Embryonic facial prominence (tissue), 1 donor: ENCODE measurements at regions not wholly inside any gene's neighbourhood (a gene's known extent, or its start where the extent isn't known, plus 50 kb on each side); places are given as distances from the start of the nearest gene placed in this dataset.

ENCODE experiments used
- DNase-seq: peaks from one replicate; pipeline ENCODE4 v3.0.0-alpha.2; 2016; ENCODE audit errors: extremely low spot score

DNA sequence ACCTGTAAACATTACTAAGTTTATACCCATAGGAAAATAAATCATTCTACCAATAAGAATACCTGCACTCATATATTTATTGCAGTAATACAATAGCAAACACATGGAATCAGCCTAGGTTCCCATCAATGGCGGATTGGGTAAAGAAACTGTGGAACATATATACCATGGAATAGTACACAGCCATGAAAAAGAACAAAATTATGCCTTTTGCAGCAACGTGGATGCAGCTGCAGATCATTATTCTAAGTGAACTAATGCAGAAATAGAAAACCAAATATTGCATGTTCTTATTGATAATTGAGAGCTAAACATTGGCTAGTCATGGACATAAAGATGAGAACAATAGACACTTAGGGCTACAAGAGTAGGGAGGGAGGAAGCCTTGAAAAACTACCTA is 667.4 kb upstream of the WWC1 start:
- no peak for DNase-seq

DNA sequence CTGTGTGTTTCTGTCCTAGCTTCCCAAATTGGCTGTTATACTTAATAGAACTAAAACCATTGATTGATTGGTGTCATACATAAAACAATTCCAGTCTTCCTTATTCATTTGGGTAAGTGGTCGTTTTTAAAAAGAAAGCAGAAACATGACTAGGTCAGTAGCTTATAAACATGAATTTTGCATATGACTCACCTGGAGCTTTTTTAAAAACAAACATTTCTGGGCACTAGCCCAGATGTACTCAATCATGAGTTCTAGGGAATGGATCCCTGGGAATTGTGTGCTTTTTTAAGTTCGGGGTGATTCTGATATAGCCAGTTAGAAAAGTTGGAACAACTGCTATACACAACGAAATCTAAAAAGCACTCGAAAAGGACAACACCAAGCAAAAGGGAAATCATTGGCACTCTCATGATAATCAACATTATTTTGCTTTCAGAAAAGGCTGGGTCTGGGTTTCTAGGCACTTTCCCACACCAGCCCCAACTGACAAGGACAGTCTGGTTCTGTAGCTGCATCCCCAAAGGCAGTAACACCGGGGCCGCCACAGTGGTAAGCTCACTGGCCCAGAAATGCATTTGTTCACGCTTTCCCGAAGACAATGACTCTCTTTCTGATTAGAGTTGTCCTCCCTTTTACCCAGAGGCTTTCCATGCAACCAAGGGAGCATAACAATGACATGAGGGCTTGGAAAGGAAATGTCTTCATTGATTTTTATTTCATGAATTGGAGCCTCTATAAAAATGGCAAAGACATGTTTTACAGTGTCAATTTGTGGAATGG is 664.9 kb upstream of the WWC1 start:
- no peak for DNase-seq

- no peak for DNase-seq
Measured at GRCh38 chr5:167629634-167630033, 661.8 kb upstream of the WWC1 start.

- no peak for DNase-seq
Measured at GRCh38 chr5:167631191-167631590, 660.3 kb upstream of the WWC1 start.

DNA sequence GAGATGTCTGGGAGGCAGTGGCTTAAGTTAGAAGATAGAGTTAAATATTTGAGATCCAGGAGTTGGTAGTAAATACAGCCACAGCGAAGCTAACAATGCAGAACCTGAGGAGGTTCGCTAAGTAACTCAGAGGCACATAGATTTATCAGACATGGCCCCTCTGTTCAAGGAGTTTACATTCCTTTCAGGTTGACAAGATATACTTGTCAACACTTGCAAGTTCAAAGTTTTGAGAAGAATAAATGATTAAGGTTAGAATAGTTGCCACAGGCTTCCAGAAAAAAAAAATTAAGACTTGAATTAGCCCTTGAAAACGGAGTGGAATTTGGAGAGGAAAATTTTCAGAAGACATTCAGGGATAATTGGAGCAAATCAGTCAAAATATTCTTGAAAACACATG is 658.3 kb upstream of the WWC1 start:
- DNase-seq = no peak

- no peak for DNase-seq
Measured at GRCh38 chr5:167633931-167634341, 657.5 kb upstream of the WWC1 start.

DNA sequence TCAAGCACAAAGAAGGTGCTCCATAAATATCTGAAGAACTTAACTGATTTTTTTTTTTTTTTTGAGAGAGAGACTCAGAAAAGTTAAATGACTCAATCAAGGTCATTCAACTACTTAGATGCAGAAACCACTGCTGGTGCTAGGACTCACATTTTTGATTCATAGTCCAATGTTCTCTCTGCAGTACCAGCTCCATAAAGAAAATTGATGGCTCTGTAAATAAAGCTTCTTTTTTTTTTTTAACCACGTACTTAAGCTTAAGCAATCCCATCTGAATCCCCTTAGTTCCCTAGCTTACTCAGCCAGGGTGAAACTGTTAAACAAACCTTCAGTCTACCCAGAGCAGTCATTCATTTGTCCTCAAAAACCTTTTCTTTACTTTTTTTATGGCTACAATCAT is 657.0 kb upstream of the WWC1 start:
- DNase-seq = no peak

DNA sequence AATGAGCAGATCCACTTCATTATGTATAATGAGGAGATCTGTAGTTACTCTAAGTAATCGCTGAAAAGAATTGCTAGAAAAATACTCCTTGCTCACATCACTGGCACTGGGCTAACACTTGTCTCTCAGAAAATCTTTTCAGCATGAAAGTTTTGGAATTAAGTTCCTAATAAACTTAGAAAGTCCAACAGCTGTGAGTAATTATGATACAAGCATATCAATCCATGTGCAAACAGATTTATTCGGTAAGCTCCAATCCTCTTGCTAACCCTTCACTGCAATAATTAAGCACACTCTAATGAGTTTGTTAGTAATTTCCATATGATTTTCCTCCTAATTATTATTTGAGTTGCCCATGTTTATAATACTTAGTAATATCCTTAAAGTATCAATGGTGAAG is 652.6 kb upstream of the WWC1 start:
- no peak for DNase-seq

GRCh38 chr5:167639273-167639672 is 652.2 kb upstream of the WWC1 start:
- no peak for DNase-seq

- DNase-seq = no peak
Measured at GRCh38 chr5:167639766-167640165, 651.7 kb upstream of the WWC1 start.

GRCh38 chr5:167642181-167642580 is 649.3 kb upstream of the WWC1 start:
- no peak for DNase-seq

DNA sequence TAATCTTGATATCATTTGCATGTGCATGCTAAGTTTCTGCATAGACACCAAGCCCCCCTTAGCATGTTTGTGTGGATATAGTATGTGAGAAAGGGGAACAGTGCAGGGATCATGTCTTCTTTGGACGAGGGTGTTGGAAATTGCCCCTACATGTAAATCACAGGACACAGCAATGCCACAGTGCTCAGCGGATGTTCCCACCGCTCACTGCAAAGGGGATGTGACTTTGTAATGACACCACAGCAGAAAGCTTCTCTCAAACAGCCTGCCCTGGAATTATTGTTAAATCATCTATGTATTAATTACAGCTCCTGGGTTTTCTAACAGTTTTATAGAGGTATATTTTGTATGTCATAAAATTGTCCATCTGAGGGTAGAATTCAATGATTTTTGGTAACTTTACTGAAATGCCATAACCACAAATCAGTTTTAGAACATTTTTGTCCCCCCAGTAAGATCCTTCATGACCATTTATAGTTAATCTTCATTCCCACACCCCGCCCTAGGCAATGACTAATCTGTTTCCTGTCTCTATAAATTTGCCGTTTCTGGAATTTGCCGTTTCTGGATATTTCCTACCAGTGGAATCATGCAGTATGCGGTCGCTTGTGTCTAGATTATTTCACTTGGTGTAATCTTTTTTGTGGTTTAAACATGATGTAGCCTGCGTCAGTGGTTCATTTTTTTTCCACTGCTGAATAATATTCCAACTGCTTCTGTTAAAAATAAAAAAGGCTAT is 648.5 kb upstream of the WWC1 start:
- no peak for DNase-seq

GRCh38 chr5:167643631-167644280 is 647.7 kb upstream of the WWC1 start:
- no peak for DNase-seq

GRCh38 chr5:167644619-167645018 is 646.8 kb upstream of the WWC1 start:
- DNase-seq = no peak

DNA sequence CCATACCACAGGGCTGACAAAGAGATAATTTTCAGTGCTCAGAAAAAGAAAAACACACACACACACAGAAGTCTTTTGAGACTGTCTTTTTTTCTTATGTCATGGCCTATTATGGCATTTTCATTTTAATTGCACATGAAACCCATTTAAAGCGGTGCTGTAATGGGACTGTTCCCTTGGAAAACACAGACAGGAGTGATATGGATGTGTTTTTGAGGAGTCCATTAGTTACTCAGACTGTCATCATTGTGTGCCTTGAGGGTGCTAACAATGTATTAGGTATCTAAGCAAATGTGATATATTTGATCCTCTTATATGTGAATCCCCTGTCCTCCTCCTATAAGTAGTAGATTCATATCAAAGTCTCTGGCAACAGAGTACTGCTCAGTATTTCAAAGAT is 642.0 kb upstream of the WWC1 start:
- DNase-seq = no peak

DNA sequence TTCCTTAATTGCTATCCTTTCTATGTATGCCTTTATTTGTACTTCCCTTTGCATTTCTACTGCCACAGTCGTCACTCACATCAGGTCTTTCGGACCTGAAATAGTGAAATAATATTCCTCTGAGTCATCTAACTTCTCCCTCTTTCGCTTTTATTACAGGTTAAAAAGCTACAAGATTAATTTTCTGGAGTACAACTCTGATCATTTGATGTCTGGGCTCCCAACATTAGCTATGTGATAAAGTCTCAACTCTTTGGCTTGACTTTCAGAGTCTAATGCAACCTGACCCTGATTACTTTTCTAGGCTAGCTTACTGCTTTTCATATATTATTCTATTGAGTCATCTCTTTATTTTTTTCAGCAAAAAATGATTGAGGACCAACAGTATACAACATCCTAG is 638.8 kb upstream of the WWC1 start:
- no peak for DNase-seq

DNA sequence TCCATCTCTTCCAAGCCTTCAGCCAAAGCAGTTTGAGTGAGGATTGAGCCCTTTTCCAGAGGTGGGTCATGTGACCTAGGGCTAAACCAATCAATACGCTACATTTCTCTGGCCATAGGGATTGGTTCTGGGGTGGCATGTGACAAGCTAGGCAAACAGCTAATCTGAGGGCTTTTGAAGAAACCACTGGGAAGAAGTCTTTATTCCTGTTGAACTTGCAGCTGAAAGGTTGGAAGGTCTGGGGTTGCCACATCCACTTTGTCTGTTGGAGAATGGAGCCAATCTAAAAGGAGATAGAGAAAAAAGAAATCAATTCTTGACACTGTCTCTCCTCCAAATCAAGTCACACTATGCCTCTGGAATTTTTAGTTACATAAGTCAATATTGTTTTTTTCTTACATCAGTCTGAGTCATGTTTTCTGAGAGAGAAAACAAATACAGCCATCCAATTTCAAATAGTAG is 637.8 kb upstream of the WWC1 start:
- DNase-seq = no peak

DNA sequence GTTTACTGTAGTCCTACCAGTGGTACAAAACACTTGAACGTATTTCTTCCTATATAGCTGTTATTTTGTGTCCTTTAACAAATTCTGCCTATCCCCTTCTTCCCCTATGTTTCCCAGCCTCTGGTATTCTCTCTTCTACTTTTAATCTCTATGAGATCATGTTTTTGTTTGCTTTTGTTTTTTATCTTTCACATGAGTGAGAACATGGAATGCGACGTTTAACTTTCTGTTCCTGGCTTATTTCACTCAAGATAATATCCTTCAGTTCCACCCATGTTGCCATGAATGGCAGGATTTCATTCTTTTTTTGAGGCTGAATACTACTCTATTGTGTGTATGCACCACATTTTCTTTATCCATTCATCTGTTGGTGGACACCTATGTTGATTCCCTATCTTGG is 634.4 kb upstream of the WWC1 start:
- DNase-seq = no peak

DNA sequence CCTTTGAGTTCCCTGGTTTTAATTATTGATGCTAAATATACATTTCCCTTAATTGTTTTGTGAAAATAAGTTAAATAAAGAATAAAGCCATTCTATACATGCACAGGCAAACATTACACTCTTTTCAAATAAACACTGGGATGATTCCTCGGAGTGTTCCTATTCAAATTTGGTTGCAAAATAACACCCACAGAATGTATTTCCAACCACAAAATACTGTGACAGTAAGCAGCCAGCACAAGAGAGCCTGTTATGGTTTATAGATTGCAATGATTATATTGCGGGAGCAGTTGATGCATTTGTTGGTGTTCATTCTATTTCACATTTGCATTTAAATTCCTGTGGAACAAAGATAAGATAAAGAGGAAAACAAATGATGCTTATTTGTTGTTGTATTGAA is 632.6 kb upstream of the WWC1 start:
- no peak for DNase-seq

DNA sequence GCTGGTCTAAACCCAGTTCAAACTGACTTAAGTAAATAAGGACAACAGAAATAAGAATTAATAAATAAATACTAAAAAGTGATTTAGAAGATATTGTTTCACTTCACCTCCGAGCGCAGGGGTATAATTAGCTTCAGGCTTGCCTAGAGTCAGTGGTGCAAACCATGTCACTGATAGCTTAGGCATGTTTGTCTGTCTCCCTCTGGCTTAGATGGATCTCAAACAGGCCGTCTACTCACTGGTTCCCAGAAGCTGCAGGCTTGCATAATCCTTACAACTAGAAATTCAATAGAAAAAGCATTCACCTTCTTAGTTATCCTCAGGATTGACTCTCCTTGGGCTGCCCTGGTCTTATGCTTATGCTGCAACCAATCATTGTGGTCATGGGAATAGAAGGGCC is 629.8 kb upstream of the WWC1 start:
- DNase-seq = no peak

- DNase-seq = no peak
Measured at GRCh38 chr5:167664222-167664804, 627.1 kb upstream of the WWC1 start.

- no peak for DNase-seq
Measured at GRCh38 chr5:167665841-167666375, 625.5 kb upstream of the WWC1 start.
